ENCODE measurements at regions not wholly inside any gene's neighbourhood (a gene's known extent, or its start where the extent isn't known, plus 50 kb on each side); places are given as distances from the start of the nearest gene placed in this dataset.
A peak's percentile ranks its signal among the peaks of the same experiment; 100 is the strongest.

DNA sequence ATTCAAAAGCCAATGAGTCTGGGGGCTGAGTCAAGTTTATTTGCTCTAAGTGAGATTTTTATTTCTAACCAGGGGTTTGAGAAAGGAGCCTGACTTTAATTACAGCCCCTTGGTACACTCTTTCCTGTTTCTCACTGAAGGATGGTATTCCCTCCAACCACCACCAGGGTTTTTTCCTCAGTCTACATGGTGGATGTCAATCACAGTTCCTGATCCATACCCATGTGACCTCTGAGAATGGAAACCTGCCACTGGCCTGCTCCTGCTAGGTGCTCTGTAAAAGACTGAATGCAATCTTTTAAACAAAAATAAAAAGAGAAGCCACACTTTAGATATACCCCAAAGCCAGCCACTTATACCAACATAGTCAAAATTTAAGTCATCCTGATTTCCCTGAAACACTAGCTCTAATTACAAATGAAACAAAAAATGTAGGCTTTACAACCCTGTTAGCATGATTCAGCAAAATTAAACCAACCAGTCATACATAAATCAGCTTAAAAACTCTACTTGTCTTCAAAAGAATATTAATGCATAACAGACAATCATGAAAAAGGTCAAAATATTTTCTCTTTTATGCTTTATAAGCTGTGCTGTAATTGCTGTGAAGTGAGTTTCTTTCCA is 112.1 kb upstream of the NWD2 start:
- H2AFZ ChIP-seq (ENCODE audit: low read depth, low read length): no peak overlapping the region
- H3K36me3 ChIP-seq (ENCODE audit: control insufficient read depth, insufficient read depth, low read length): no peaks in the 10 kb centered on the region
- CTCF ChIA-PET (ENCODE audit: low intra/inter-chr PET ratio): no interaction called here
- intact Hi-C loops (cut with micrococcal nuclease) (no loop called here), in situ Hi-C loops (cut with MboI) (no loop called here)
- no peak for FAIRE-seq
- no peaks in the 10 kb centered on the region for H4K20me1 ChIP-seq (replicated peaks; ENCODE audit: control insufficient read depth, insufficient read depth, low read length)
- no peaks in the 10 kb centered on the region for H3K4me1 ChIP-seq (replicated peaks in 1 of 2; ENCODE audit: control insufficient read depth in 2 of 2, insufficient read depth in 2 of 2, low read length in 2 of 2)
- POLR2A ChIA-PET: no interaction called here
- peak in 3 of 4 experiments; percentile 2 to 11 (median 11) for DNase-seq (ENCODE audit: extremely low read depth in 1 of 4, low spot score in 3 of 4)
- peak; percentile 60; the same call in 2 of the 3 replicates for ATAC-seq
- no TSS peak for BruUV-seq (replicated peaks)
- no peaks in the 10 kb centered on the region for H3K9me3 ChIP-seq (replicated peaks; ENCODE audit: control insufficient read depth, insufficient read depth, low read depth, low read length)
- H3K9me1 ChIP-seq (ENCODE audit: control insufficient read depth, insufficient read depth, low read length): no peaks in the 10 kb centered on the region
- no peak overlapping the region for H3K9ac ChIP-seq (ENCODE audit: insufficient read depth in 1 of 2, low read depth in 2 of 2, low read length in 2 of 2)
- H3K4me3 ChIP-seq: no peak overlapping the region
- H3K4me2 ChIP-seq (ENCODE audit: insufficient read depth, low read length): no peak overlapping the region
- no peak overlapping the region for H3K27ac ChIP-seq (ENCODE audit: extremely low read depth, low read depth, low read length)
- no peaks in the 10 kb centered on the region for H3K27me3 ChIP-seq (ENCODE audit: control insufficient read depth in 2 of 2, insufficient read depth in 2 of 2, low read length in 2 of 2)
- H3K79me2 ChIP-seq (ENCODE audit: control insufficient read depth, insufficient read depth, low read length): no peaks in the 10 kb centered on the region
- TF ChIP-seq RBBP5 (IDR thresholded peaks at IDR 0.05; ENCODE audit: borderline replicate concordance, insufficient read depth, low read length, poor library complexity, severe bottlenecking): no peak
- TF ChIP-seq, protein P1, sequence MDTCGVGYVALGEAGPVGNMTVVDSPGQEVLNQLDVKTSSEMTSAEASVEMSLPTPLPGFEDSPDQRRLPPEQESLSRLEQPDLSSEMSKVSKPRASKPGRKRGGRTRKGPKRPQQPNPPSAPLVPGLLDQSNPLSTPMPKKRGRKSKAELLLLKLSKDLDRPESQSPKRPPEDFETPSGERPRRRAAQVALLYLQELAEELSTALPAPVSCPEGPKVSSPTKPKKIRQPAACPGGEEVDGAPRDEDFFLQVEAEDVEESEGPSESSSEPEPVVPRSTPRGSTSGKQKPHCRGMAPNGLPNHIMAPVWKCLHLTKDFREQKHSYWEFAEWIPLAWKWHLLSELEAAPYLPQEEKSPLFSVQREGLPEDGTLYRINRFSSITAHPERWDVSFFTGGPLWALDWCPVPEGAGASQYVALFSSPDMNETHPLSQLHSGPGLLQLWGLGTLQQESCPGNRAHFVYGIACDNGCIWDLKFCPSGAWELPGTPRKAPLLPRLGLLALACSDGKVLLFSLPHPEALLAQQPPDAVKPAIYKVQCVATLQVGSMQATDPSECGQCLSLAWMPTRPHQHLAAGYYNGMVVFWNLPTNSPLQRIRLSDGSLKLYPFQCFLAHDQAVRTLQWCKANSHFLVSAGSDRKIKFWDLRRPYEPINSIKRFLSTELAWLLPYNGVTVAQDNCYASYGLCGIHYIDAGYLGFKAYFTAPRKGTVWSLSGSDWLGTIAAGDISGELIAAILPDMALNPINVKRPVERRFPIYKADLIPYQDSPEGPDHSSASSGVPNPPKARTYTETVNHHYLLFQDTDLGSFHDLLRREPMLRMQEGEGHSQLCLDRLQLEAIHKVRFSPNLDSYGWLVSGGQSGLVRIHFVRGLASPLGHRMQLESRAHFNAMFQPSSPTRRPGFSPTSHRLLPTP (IDR thresholded peaks at IDR 0.05; ENCODE audit: borderline replicate concordance, extremely low read depth, insufficient read length): no peak
- peak; percentile 24; the same call in 1 of the 2 replicates for TF ChIP-seq MAFK (IDR thresholded peaks at IDR 0.05; ENCODE audit: low read length)
- TF ChIP-seq ZNF316 (IDR thresholded peaks at IDR 0.05): peak; percentile 74
- no peak for TF ChIP-seq YY1 (IDR thresholded peaks at IDR 0.05; ENCODE audit: borderline replicate concordance in 1 of 3, control insufficient read depth in 1 of 3, extremely low read depth in 1 of 3, insufficient read depth in 3 of 3, insufficient read length in 1 of 3, insufficient replicate concordance in 2 of 3, low read depth in 1 of 3, low read length in 2 of 3)
- TF ChIP-seq, protein P2, sequence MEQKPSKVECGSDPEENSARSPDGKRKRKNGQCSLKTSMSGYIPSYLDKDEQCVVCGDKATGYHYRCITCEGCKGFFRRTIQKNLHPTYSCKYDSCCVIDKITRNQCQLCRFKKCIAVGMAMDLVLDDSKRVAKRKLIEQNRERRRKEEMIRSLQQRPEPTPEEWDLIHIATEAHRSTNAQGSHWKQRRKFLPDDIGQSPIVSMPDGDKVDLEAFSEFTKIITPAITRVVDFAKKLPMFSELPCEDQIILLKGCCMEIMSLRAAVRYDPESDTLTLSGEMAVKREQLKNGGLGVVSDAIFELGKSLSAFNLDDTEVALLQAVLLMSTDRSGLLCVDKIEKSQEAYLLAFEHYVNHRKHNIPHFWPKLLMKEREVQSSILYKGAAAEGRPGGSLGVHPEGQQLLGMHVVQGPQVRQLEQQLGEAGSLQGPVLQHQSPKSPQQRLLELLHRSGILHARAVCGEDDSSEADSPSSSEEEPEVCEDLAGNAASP (IDR thresholded peaks at IDR 0.05): no peak
- no peak for TF ChIP-seq LARP7 (IDR thresholded peaks at IDR 0.05)
- TF ChIP-seq ZNF174 (CRISPR knock-in tag; IDR thresholded peaks at IDR 0.05): no peak
- TF ChIP-seq, protein P3, sequence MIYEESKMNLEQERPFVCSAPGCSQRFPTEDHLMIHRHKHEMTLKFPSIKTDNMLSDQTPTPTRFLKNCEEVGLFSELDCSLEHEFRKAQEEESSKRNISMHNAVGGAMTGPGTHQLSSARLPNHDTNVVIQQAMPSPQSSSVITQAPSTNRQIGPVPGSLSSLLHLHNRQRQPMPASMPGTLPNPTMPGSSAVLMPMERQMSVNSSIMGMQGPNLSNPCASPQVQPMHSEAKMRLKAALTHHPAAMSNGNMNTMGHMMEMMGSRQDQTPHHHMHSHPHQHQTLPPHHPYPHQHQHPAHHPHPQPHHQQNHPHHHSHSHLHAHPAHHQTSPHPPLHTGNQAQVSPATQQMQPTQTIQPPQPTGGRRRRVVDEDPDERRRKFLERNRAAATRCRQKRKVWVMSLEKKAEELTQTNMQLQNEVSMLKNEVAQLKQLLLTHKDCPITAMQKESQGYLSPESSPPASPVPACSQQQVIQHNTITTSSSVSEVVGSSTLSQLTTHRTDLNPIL (CRISPR knock-in tag; IDR thresholded peaks at IDR 0.05): no peak
- TF ChIP-seq NUFIP1 (IDR thresholded peaks at IDR 0.05; ENCODE audit: partially characterized antibody): no peak
- TF ChIP-seq, protein P4, sequence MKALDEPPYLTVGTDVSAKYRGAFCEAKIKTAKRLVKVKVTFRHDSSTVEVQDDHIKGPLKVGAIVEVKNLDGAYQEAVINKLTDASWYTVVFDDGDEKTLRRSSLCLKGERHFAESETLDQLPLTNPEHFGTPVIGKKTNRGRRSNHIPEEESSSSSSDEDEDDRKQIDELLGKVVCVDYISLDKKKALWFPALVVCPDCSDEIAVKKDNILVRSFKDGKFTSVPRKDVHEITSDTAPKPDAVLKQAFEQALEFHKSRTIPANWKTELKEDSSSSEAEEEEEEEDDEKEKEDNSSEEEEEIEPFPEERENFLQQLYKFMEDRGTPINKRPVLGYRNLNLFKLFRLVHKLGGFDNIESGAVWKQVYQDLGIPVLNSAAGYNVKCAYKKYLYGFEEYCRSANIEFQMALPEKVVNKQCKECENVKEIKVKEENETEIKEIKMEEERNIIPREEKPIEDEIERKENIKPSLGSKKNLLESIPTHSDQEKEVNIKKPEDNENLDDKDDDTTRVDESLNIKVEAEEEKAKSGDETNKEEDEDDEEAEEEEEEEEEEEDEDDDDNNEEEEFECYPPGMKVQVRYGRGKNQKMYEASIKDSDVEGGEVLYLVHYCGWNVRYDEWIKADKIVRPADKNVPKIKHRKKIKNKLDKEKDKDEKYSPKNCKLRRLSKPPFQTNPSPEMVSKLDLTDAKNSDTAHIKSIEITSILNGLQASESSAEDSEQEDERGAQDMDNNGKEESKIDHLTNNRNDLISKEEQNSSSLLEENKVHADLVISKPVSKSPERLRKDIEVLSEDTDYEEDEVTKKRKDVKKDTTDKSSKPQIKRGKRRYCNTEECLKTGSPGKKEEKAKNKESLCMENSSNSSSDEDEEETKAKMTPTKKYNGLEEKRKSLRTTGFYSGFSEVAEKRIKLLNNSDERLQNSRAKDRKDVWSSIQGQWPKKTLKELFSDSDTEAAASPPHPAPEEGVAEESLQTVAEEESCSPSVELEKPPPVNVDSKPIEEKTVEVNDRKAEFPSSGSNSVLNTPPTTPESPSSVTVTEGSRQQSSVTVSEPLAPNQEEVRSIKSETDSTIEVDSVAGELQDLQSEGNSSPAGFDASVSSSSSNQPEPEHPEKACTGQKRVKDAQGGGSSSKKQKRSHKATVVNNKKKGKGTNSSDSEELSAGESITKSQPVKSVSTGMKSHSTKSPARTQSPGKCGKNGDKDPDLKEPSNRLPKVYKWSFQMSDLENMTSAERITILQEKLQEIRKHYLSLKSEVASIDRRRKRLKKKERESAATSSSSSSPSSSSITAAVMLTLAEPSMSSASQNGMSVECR (CRISPR knock-in tag; IDR thresholded peaks at IDR 0.05): no peak
